Stimulated activated naive CD4-positive, alpha-beta T cell (primary cell): ENCODE measurements at regions not wholly inside any gene's neighbourhood (a gene's known extent, or its start where the extent isn't known, plus 50 kb on each side); places are given as distances from the start of the nearest gene placed in this dataset.
"Not testable (repeated sequence)": the region's sequence is repeated elsewhere in the genome, so short reads cannot be mapped to it uniquely, and the experiment has no call there.

ENCODE experiments used
- DNase-seq, 6 experiments: peaks; one replicate each; lab custom pipeline; 2025; lab: John Stamatoyannopoulos, UW

- DNase-seq, result not testable (repeated sequence)
These were observed 211.3 kb downstream of the CCDC74A start for GRCh38 chr2:131738996-131739434.

- no peak for DNase-seq
These were observed 226.2 kb downstream of the CCDC74A start for GRCh38 chr2:131753640-131754561.

GRCh38 chr2:131754929-131755720 is 227.4 kb downstream of the CCDC74A start:
- no peak for DNase-seq

- no peak for DNase-seq
These were observed 228.6 kb downstream of the CCDC74A start for GRCh38 chr2:131756141-131756907.

GRCh38 chr2:131758941-131759340 is 231.3 kb downstream of the CCDC74A start:
- not testable (repeated sequence) for DNase-seq

GRCh38 chr2:131774955-131775555 is 247.4 kb downstream of the CCDC74A start:
- DNase-seq, result not testable (repeated sequence)

GRCh38 chr2:131775903-131776506 is 248.3 kb downstream of the CCDC74A start:
- not testable (repeated sequence) for DNase-seq

- not testable (repeated sequence) for DNase-seq
These were observed 252.8 kb downstream of the CCDC74A start for GRCh38 chr2:131780446-131780845.

GRCh38 chr2:131801210-131801744 is 273.6 kb downstream of the CCDC74A start:
- DNase-seq, result no peak

GRCh38 chr2:131801745-131802350 is 274.2 kb downstream of the CCDC74A start:
- peak; percentile 23 to 83 (median 62) for DNase-seq

- DNase-seq, result peak in 4 of 6 experiments; percentile 14 to 72 (median 22)
These were observed 274.7 kb downstream of the CCDC74A start for GRCh38 chr2:131802351-131802836.

GRCh38 chr2:131803237-131803636 is 275.5 kb downstream of the CCDC74A start:
- not testable (repeated sequence) for DNase-seq

GRCh38 chr2:131812605-131813004 is 284.9 kb downstream of the CCDC74A start:
- DNase-seq, result not testable (repeated sequence)

GRCh38 chr2:131813378-131813777 is 285.7 kb downstream of the CCDC74A start:
- DNase-seq, result not testable (repeated sequence)

- not testable (repeated sequence) for DNase-seq
These were observed 290.7 kb downstream of the CCDC74A start for GRCh38 chr2:131818267-131818973.

GRCh38 chr2:131822237-131822721 is 294.6 kb downstream of the CCDC74A start:
- not testable (repeated sequence) for DNase-seq

GRCh38 chr2:131823058-131823457 is 295.4 kb downstream of the CCDC74A start:
- DNase-seq, result not testable (repeated sequence)

- DNase-seq, result not testable (repeated sequence)
These were observed 297.3 kb downstream of the CCDC74A start for GRCh38 chr2:131824986-131825385.
